ENCODE measurements at regions not wholly inside any gene's neighbourhood (a gene's known extent, or its start where the extent isn't known, plus 50 kb on each side); places are given as distances from the start of the nearest gene placed in this dataset.

DNA sequence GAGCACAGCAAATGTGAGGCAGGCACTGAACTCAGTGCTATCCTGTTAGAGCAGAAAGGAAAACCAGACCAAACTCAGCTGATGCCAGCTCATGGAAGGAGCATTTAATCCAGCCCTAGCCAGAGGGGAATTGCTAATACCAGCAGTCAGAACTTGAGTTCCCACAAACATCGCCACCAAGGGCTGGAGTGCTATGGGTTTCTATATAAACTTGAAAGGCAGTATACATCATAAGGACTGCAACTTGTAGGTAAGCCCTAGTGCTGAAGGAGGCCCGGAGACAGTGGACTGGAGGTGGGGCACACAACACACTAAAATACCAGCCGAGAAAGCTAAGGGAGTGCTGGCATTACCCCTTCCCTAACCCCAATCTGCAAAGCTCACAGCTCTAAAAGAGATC, 440.2 kb downstream of the PRR32 start:
- Histone ChIP-seq H3K4me1 (ENCODE audit: control insufficient read depth in 4 of 4, insufficient read depth in 4 of 4, low read length in 3 of 4) (no peaks in the 10 kb centered on the region), H3K9me3 (ENCODE audit: control insufficient read depth in 4 of 4, low read length in 3 of 4) (peaks cover 0 to 2% (median 0%) of the 10 kb centered on the region in 4 donors), H3K27me3 (ENCODE audit: control insufficient read depth in 4 of 4, insufficient read depth in 4 of 4, low read length in 3 of 4) (no peaks in the 10 kb centered on the region), H3K27ac (ENCODE audit: low read depth in 1 of 2, low read length in 2 of 2) (no peak overlapping the region), H3K9ac (ENCODE audit: low read depth in 1 of 2, low read length in 2 of 2) (no peak overlapping the region), H3K36me3 (ENCODE audit: control insufficient read depth in 4 of 4, insufficient read depth in 3 of 4, low read depth in 1 of 4, low read length in 3 of 4) (no peaks in the 10 kb centered on the region), H3K4me3 (ENCODE audit: low read depth in 1 of 3, low read length in 3 of 3) (no peak overlapping the region)
- WGBS = 77% methylated on average over 3 of the region's 3 CpGs
- no peak for TF ChIP-seq RAD21 (IDR thresholded peaks at IDR 0.05)
- no peak for TF ChIP-seq HNF4G (IDR thresholded peaks at IDR 0.05)
- TF ChIP-seq FOXA2 (IDR thresholded peaks at IDR 0.05) = no peak
- no peak for TF ChIP-seq HNF4A (conservative IDR thresholded peaks at IDR 0.05)
- no peak for TF ChIP-seq YY1 (IDR thresholded peaks at IDR 0.05)
- no peak for TF ChIP-seq JUND (IDR thresholded peaks at IDR 0.05)
- no peak for DNase-seq (ENCODE audit: low spot score)

DNA sequence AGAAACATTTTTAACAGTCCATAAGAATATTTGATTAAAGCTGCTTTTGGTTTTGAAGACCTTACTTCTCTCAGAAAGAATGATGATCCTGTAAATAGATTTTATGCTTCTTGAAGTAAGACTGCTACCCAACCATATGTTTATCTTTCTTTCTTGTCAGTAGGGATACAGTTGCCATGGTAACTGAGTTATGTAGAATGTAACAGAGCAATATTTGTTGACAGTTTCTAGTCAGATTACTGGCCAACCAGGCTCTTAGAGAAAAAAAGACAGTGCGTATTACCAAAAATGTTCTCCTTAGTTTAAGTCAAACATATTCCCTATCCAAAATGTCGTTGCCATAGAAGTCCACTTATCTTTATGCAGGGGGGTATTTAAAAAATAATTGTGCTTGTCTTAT, 456.8 kb downstream of the PRR32 start:
- no peak overlapping the region for H3K9ac ChIP-seq (ENCODE audit: low read depth in 1 of 2, low read length in 2 of 2)
- H3K27ac ChIP-seq (ENCODE audit: low read depth in 1 of 2, low read length in 2 of 2) = no peak overlapping the region
- TF ChIP-seq HNF4G (IDR thresholded peaks at IDR 0.05) = no peak
- no peak for TF ChIP-seq JUND (IDR thresholded peaks at IDR 0.05)
- TF ChIP-seq FOXA1 (IDR thresholded peaks at IDR 0.05) = no peak
- TF ChIP-seq, protein P1, sequence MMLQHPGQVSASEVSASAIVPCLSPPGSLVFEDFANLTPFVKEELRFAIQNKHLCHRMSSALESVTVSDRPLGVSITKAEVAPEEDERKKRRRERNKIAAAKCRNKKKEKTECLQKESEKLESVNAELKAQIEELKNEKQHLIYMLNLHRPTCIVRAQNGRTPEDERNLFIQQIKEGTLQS (IDR thresholded peaks at IDR 0.05) = no peak
- no peaks in the 10 kb centered on the region for H3K36me3 ChIP-seq (ENCODE audit: control insufficient read depth in 4 of 4, insufficient read depth in 3 of 4, low read depth in 1 of 4, low read length in 3 of 4)
- no peaks in the 10 kb centered on the region for H3K27me3 ChIP-seq (ENCODE audit: control insufficient read depth in 4 of 4, insufficient read depth in 4 of 4, low read length in 3 of 4)
- WGBS = 70% methylated on average over 2 of the region's 2 CpGs
- H3K4me1 ChIP-seq (ENCODE audit: control insufficient read depth in 4 of 4, insufficient read depth in 4 of 4, low read length in 3 of 4) = no peaks in the 10 kb centered on the region
- H3K9me3 ChIP-seq (ENCODE audit: control insufficient read depth in 4 of 4, low read length in 3 of 4) = no peaks in the 10 kb centered on the region
- no peak overlapping the region for H3K4me3 ChIP-seq (ENCODE audit: low read depth in 1 of 3, low read length in 3 of 3)
- DNase-seq (ENCODE audit: low spot score) = no peak

DNA sequence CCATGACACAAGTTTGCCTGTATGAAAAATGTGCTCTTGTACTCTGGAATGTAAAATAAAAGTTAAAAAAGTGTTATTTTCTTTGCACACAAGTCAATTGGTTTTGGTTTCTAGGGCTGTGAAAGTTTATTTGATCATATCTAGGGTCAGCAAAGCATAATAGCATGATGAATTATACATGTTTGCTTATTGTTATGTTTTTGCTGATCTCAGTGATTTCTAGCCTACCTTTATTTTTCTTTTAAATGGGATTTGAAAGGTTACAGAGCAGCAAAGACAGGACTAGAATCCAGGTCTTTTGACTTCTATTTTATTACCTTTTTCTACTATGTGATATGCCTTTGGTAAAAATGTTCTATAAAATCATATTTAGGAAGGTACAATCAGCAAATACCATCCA, 481.0 kb downstream of the PRR32 start:
- no peak for TF ChIP-seq SP1 (IDR thresholded peaks at IDR 0.05)
- no peak overlapping the region for H3K27ac ChIP-seq (ENCODE audit: low read depth in 1 of 2, low read length in 2 of 2)
- H3K9ac ChIP-seq (ENCODE audit: low read depth in 1 of 2, low read length in 2 of 2) = no peak overlapping the region
- H3K4me1 ChIP-seq (ENCODE audit: control insufficient read depth in 4 of 4, insufficient read depth in 4 of 4, low read length in 3 of 4) = no peaks in the 10 kb centered on the region
- no peaks in the 10 kb centered on the region for H3K36me3 ChIP-seq (ENCODE audit: control insufficient read depth in 4 of 4, insufficient read depth in 3 of 4, low read depth in 1 of 4, low read length in 3 of 4)
- no peaks in the 10 kb centered on the region for H3K9me3 ChIP-seq (ENCODE audit: control insufficient read depth in 4 of 4, low read length in 3 of 4)
- H3K4me3 ChIP-seq (ENCODE audit: low read depth in 1 of 3, low read length in 3 of 3) = no peak overlapping the region
- no peak for DNase-seq (ENCODE audit: low spot score)
- H3K27me3 ChIP-seq (ENCODE audit: control insufficient read depth in 4 of 4, insufficient read depth in 4 of 4, low read length in 3 of 4) = no peaks in the 10 kb centered on the region

DNA sequence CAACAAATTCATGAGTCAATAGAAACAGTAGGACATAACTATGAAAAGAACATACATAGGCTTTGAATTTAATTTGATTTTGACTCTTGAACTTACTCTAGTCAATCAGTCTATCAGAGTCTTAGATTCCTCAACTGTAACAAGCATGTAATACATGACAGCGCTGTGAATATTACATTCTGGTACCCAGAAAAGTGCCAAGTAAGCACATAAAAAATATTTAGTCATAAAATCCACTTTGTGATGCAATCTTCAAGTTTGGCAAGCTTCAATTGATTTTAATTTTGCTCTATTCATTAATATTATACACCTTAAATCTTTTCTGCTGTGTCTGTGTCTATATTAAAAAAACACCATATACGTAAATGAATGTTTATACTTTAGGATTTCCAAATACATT, 483.3 kb downstream of the PRR32 start:
- Histone ChIP-seq H3K9me3 (ENCODE audit: control insufficient read depth in 4 of 4, low read length in 3 of 4) (no peaks in the 10 kb centered on the region), H3K27me3 (ENCODE audit: control insufficient read depth in 4 of 4, insufficient read depth in 4 of 4, low read length in 3 of 4) (no peaks in the 10 kb centered on the region), H3K4me1 (ENCODE audit: control insufficient read depth in 4 of 4, insufficient read depth in 4 of 4, low read length in 3 of 4) (no peaks in the 10 kb centered on the region), H3K27ac (ENCODE audit: low read depth in 1 of 2, low read length in 2 of 2) (no peak overlapping the region), H3K4me3 (ENCODE audit: low read depth in 1 of 3, low read length in 3 of 3) (no peak overlapping the region), H3K36me3 (ENCODE audit: control insufficient read depth in 4 of 4, insufficient read depth in 3 of 4, low read depth in 1 of 4, low read length in 3 of 4) (no peaks in the 10 kb centered on the region), H3K9ac (ENCODE audit: low read depth in 1 of 2, low read length in 2 of 2) (no peak overlapping the region)
- WGBS = 89% methylated on average over 2 of the region's 2 CpGs
- DNase-seq (ENCODE audit: low spot score) = no peak
- TF ChIP-seq TAF1 (conservative IDR thresholded peaks at IDR 0.05) = no peak
- no peak for TF ChIP-seq FOXA2 (IDR thresholded peaks at IDR 0.05)
- no peak for TF ChIP-seq FOXA1 (IDR thresholded peaks at IDR 0.05)
- TF ChIP-seq, protein P1 (IDR thresholded peaks at IDR 0.05) = no peak
- TF ChIP-seq EGR1 (IDR thresholded peaks at IDR 0.05; ENCODE audit: low read depth in 2 of 2) = no peak
- TF ChIP-seq, protein P2, sequence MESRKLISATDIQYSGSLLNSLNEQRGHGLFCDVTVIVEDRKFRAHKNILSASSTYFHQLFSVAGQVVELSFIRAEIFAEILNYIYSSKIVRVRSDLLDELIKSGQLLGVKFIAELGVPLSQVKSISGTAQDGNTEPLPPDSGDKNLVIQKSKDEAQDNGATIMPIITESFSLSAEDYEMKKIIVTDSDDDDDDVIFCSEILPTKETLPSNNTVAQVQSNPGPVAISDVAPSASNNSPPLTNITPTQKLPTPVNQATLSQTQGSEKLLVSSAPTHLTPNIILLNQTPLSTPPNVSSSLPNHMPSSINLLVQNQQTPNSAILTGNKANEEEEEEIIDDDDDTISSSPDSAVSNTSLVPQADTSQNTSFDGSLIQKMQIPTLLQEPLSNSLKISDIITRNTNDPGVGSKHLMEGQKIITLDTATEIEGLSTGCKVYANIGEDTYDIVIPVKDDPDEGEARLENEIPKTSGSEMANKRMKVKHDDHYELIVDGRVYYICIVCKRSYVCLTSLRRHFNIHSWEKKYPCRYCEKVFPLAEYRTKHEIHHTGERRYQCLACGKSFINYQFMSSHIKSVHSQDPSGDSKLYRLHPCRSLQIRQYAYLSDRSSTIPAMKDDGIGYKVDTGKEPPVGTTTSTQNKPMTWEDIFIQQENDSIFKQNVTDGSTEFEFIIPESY (IDR thresholded peaks at IDR 0.05) = no peak
- no peak for TF ChIP-seq HNF4G (IDR thresholded peaks at IDR 0.05)
- no peak for TF ChIP-seq RAD21 (IDR thresholded peaks at IDR 0.05)
- TF ChIP-seq JUND (IDR thresholded peaks at IDR 0.05) = no peak
- TF ChIP-seq RXRA (IDR thresholded peaks at IDR 0.05) = no peak
- no peak for TF ChIP-seq NR2F2 (IDR thresholded peaks at IDR 0.05)
- no peak for TF ChIP-seq HNF4A (conservative IDR thresholded peaks at IDR 0.05)
- no peak for TF ChIP-seq REST (IDR thresholded peaks at IDR 0.05)
- no peak for TF ChIP-seq MAX (IDR thresholded peaks at IDR 0.05)
- TF ChIP-seq SP1 (IDR thresholded peaks at IDR 0.05) = no peak
